DOHH2 (cell line): ENCODE measurements at regions not wholly inside any gene's neighbourhood (a gene's known extent, or its start where the extent isn't known, plus 50 kb on each side); places are given as distances from the start of the nearest gene placed in this dataset.

Source experiments
- H3F3A ChIP-seq: fragments of 200-600 bp; sonication (generic), shearing (Covaris generic); 2 replicates; pipeline ENCODE4 v1.6.0; 2016; ENCODE audit warnings: antibody characterized with exemption, mild to moderate bottlenecking; ENCODE audit not compliant: control insufficient read depth, insufficient read depth
- H3K27ac ChIP-seq: fragments of 200-600 bp; sonication (generic); 2 replicates; pipeline ENCODE4 v1.5.1; 2014; ENCODE audit warnings: low read depth, mild to moderate bottlenecking, low read length, moderate library complexity
- H3K27me3 ChIP-seq: fragments of 200-600 bp; sonication (generic); 2 replicates; pipeline ENCODE4 v1.6.1; 2014; ENCODE audit warnings: mild to moderate bottlenecking, low read length, mixed read lengths; ENCODE audit not compliant: control insufficient read depth
- H3K36me3 ChIP-seq: fragments of 200-600 bp; sonication (generic); 2 replicates; pipeline ENCODE4 v1.6.1; 2014; ENCODE audit warnings: mild to moderate bottlenecking, low read length, moderate library complexity, mixed read lengths; ENCODE audit not compliant: control insufficient read depth
- H3K4me1 ChIP-seq: fragments of 200-600 bp; sonication (generic); 2 replicates; pipeline ENCODE4 v1.6.1; 2014; ENCODE audit warnings: mild to moderate bottlenecking, low read length, mixed read lengths; ENCODE audit not compliant: control insufficient read depth
- H3K4me2 ChIP-seq: fragments of 200-600 bp; sonication (generic); 2 replicates; pipeline ENCODE4 v1.6.0; 2014; ENCODE audit warnings: mild to moderate bottlenecking, low read length, moderate library complexity
- H3K4me3 ChIP-seq: fragments of 200-600 bp; sonication (generic); 2 replicates; pipeline ENCODE4 v1.5.1; 2014; ENCODE audit warnings: mild to moderate bottlenecking, low read length, mixed read lengths
- H3K79me2 ChIP-seq: fragments of 200-600 bp; sonication (generic); 2 replicates; pipeline ENCODE4 v1.6.1; 2014; ENCODE audit warnings: mild to moderate bottlenecking, low read length, mixed read lengths; ENCODE audit not compliant: control insufficient read depth
- H3K9me2 ChIP-seq: fragments of 200-600 bp; sonication (generic); replicated peaks from 2 replicates; pipeline ENCODE4 v1.6.1; 2014; ENCODE audit warnings: mild to moderate bottlenecking, low read length, mixed read lengths; ENCODE audit not compliant: control insufficient read depth
- H3K9me3 ChIP-seq: fragments of 200-600 bp; sonication (generic); 2 replicates; pipeline ENCODE4 v1.6.1; 2014; ENCODE audit warnings: antibody characterized with exemption, low read length, mixed read lengths; ENCODE audit not compliant: control insufficient read depth, insufficient read depth
- H4K20me1 ChIP-seq: fragments of 200-600 bp; sonication (generic); 2 replicates; pipeline ENCODE4 v1.6.0; 2014; ENCODE audit warnings: low read depth, mild to moderate bottlenecking, antibody characterized with exemption, low read length, moderate library complexity; ENCODE audit not compliant: control insufficient read depth, insufficient read depth
- CTCF ChIP-seq: fragments of 200-600 bp; sonication (generic); IDR thresholded peaks from one replicate; pipeline ENCODE4 v1.5.1; 2014; ENCODE audit warnings: antibody characterized with exemption, mild to moderate bottlenecking, low read depth, low read length; ENCODE audit not compliant: poor library complexity, severe bottlenecking
- EZH2phosphoT487 ChIP-seq: fragments of 200-600 bp; sonication (generic); IDR thresholded peaks from 2 replicates; pipeline ENCODE4 v1.6.1; 2017; ENCODE audit warnings: borderline replicate concordance, mild to moderate bottlenecking, antibody characterized with exemption, low read length, moderate library complexity, mixed read lengths

- H3K27ac ChIP-seq: no peak overlapping the region
- H3K9me2 ChIP-seq: no peaks in the 10 kb centered on the region
- H3K4me2 ChIP-seq: no peak overlapping the region
- TF ChIP-seq EZH2phosphoT487 (no peak), CTCF (no peak)
- H3K9me3 ChIP-seq: peaks cover 2% of the 10 kb centered on the region; the same call in 1 of the 2 replicates
- no peaks in the 10 kb centered on the region for H3K79me2 ChIP-seq
- H3F3A ChIP-seq: no peaks in the 10 kb centered on the region
- H3K27me3 ChIP-seq: no peaks in the 10 kb centered on the region
- H3K4me3 ChIP-seq: no peak overlapping the region
- no peaks in the 10 kb centered on the region for H4K20me1 ChIP-seq
- no peaks in the 10 kb centered on the region for H3K36me3 ChIP-seq
- H3K4me1 ChIP-seq: no peaks in the 10 kb centered on the region
Measured at GRCh38 chr5:4013106-4013898, 417.7 kb downstream of the IRX1 start.

GRCh38 chr5:4015709-4016108, 420.1 kb downstream of the IRX1 start:
- Histone ChIP-seq H3K27ac (no peak overlapping the region), H3K36me3 (no peaks in the 10 kb centered on the region), H3K9me2 (no peaks in the 10 kb centered on the region), H3K4me1 (no peaks in the 10 kb centered on the region), H3K4me3 (no peak overlapping the region), H3K9me3 (peaks cover 2% of the 10 kb centered on the region; the same call in 1 of the 2 replicates), H3F3A (no peaks in the 10 kb centered on the region), H4K20me1 (no peaks in the 10 kb centered on the region), H3K79me2 (no peaks in the 10 kb centered on the region), H3K27me3 (no peaks in the 10 kb centered on the region), H3K4me2 (no peak overlapping the region)
- TF ChIP-seq CTCF (no peak), EZH2phosphoT487 (no peak)

- no peaks in the 10 kb centered on the region for H3K36me3 ChIP-seq
- TF ChIP-seq EZH2phosphoT487: no peak
- TF ChIP-seq CTCF: no peak
- no peak overlapping the region for H3K4me2 ChIP-seq
- no peaks in the 10 kb centered on the region for H3K79me2 ChIP-seq
- H3K27ac ChIP-seq: no peak overlapping the region
- H3K9me2 ChIP-seq: no peaks in the 10 kb centered on the region
- no peak overlapping the region for H3K4me3 ChIP-seq
- no peaks in the 10 kb centered on the region for H3K4me1 ChIP-seq
- peaks cover 2% of the 10 kb centered on the region; the same call in 1 of the 2 replicates for H3K9me3 ChIP-seq
- no peaks in the 10 kb centered on the region for H3K27me3 ChIP-seq
- H3F3A ChIP-seq: no peaks in the 10 kb centered on the region
- H4K20me1 ChIP-seq: no peaks in the 10 kb centered on the region
Measured at GRCh38 chr5:4017076-4017803, 421.6 kb downstream of the IRX1 start.
